GM18909 (cell line): ENCODE measurements at regions not wholly inside any gene's neighbourhood (a gene's known extent, or its start where the extent isn't known, plus 50 kb on each side); places are given as distances from the start of the nearest gene placed in this dataset.

ENCODE experiments used
- ATAC-seq: cut with Tn5 transposase; IDR thresholded peaks from one replicate; pipeline ENCODE4 v1.9.1; 2021; ENCODE audit warnings: mild to moderate bottlenecking; ENCODE audit not compliant: unreplicated experiment, poor library complexity

GRCh38 chr5:68161156-68161555 lies 54.4 kb upstream of the PIK3R1 start:
- ATAC-seq = no peak

DNA sequence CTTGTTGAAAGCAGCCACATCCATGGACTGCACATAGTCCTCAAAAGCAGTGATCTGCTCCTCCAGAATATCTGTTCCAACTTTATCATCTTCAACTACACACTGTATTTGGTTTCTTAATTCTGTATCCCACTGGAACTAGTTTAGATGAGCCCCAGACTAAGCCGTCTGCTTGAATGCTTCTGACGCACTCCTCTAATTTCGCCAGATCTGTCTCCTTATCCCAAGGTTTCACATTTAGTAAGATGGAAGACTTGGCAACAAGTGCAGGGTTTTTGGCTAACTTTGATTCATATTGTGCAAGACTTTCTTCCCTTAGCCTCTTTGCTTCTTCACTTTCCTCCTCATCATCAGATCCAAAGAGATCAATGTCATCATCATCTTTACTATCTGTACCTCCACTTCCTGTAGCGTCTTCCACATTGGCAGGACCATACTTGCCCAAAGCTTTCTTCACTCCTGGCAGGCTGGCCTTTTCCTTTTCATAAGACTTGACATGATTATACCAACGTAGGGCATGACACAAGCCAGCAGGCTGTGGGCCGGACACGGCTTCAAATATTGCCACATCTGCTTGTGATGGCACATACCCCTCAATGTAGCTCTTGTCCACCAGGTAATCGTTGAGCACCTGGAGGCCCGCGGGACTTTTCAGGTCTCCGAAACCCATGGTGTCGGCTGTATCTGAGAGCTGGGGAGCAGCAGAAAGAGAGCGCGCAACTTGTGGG lies 56.2 kb upstream of the PIK3R1 start:
- no peak for ATAC-seq

GRCh38 chr5:68155940-68156339 lies 59.6 kb upstream of the PIK3R1 start:
- no peak for ATAC-seq

DNA sequence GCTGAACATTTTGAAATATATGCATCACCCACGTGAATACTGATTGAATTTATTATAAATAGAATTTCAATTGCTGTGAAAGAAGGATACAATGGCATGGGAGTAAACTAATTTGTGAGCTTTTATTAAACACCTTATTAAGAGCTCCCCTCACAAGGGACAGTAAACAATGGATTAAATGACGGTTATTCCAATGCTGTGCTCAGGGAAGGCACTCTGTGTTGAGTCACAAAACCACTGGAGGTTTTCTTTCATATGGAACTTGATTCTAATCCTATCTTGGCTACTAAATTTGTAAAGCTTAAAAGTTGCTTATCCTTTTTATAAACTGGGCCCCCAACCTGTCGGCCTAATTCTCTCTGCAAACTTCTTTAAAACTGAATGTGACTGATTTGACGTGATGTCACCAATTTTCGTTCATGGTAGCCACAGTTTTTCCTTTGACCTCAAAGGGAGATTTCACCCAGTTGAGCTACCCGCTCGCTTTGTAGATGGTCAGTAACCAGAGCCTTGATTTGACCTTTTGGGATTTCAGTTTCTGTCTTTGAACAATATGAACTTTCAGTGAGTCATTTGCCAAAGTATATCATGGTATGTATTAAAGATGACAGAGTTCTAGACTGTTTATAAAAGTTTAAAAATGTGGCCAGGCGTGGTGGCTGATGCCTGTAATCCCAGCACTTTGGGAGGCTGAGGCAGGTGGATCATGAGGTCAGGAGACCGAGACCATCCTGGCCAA lies 61.3 kb upstream of the PIK3R1 start:
- no peak for ATAC-seq

DNA sequence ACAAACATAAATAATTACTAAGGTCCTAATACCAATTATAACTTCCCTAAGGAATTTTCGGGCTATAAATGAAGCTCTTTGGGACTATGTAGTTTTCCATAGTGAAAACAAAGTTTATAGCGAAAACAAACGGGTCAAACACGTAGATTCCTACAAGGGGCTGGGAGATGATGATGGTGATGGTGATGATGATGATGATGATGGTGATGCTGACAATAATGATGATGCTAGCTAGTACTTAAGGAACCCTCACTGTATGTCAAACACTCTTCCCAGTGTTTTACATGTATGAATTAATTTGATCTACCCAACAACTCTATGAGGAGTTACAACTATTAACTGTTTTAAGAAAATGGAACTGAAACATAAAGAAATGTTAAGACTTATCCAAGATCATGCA lies 63.7 kb upstream of the PIK3R1 start:
- no peak for ATAC-seq

GRCh38 chr5:68149189-68149588 lies 66.4 kb upstream of the PIK3R1 start:
- ATAC-seq = peak; percentile 47

DNA sequence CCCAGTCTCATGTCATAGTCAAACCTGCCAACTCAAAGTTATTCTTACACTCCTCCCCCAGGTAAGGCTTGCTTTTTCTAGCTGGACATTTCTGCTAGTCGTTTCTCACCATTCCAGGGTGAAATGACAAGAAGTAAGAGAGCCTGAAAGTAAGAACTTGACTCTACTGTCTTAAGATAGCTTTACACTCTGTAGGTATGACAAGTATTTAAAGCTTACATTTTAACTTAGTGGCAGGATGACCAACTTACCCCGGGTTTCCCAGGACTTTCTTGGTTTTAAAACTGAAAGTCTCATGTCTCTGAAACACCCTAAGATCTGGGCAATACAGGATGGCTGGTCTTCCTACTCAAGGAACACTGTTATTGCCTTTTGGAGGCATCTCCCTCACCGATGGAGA lies 67.5 kb upstream of the PIK3R1 start:
- ATAC-seq = peak; percentile 58

DNA sequence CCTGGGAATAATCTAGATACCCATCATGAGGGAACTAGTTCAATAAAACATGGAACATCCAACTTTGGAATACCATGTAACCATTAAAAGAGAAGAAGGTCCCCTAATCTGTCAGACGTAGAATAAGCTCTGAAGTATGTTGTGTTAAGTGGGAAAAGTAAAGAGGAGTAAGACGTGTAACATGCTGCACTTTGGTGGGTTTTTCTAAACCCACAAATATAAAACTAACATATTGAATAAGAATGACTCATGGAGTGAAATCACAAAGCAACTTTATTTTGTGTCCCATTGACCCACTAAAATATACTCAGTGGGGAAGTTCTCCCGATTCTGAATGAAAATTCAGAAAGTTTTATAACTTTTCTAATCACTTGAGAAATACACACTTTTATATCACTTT lies 67.9 kb upstream of the PIK3R1 start:
- ATAC-seq = no peak

- peak; percentile 69 for ATAC-seq
Measured at GRCh38 chr5:68141494-68141893, 74.1 kb upstream of the PIK3R1 start.

GRCh38 chr5:68140763-68141162 lies 74.8 kb upstream of the PIK3R1 start:
- peak; percentile 51 for ATAC-seq

DNA sequence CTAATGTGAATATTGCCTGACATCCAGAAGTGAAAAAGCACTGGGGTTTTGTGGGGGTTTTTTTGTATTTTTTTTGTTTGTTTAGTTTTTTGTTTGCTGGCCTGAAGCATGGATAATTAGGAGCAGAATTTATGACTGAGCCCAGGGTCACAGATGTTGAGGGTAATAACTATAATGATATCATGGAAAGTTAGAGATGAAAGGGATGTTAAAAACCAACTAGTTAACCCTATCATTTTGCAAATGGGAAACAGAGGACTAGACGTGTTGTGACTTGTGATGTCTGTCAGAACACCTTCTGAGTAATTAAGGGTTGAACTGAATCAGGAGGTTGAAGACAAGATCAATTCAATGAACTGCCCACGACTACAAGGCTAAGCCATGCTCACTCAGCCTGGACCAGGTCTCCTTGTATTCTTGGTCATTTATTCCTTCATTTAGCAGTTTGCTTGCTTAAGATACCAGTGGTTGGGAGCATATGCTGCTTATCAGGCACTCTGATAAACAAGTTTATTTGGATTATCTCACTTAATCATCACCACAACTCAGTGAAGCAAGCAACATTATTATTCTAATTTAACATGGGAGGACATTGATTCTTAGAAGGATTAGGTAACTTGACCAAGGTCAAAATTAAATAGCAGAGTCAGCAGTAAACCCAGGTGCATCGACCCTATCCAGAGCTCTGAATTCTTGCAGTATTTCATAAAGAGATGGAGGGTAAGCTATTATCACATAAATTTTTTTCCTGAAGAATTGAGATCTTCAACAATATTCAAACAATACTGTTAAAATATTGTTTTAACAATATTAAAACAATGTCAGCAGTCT lies 75.7 kb upstream of the PIK3R1 start:
- ATAC-seq = no peak

GRCh38 chr5:68137511-68138140 lies 77.9 kb upstream of the PIK3R1 start:
- ATAC-seq = no peak

- ATAC-seq = no peak
Measured at GRCh38 chr5:68134669-68135313, 80.8 kb upstream of the PIK3R1 start.

DNA sequence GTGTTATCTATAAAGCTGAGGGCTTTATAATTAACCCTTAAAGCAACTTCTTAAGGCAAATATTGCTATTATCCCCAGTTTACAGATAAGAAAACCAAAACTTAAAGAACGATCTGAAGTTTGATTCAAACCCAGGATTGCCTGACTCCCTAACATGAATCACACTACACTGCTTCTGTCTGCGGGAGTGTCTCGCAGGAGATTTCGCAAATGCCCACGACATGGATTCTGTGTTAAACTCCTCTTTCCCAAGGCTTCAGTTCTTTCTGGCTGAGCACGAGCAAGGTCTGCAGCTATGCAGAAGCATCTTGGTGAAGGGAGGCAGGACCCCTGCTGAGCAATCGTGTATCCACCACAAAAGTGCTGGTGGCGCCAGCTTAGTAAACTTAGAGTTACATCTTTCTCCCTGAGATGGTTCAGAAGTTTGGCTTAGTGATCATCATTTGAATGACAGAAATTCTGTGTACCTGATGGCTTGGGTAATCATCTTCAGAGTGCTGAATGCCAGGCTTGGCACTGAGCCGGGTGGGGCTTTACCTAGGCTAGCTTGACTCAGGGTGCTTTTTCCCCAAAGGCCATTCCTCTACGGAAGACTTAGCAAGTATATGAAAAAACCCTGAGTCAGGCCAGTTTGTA lies 81.4 kb upstream of the PIK3R1 start:
- no peak for ATAC-seq

- ATAC-seq = no peak
Measured at GRCh38 chr5:68130253-68130652, 85.3 kb upstream of the PIK3R1 start.

GRCh38 chr5:68129364-68129763 lies 86.2 kb upstream of the PIK3R1 start:
- no peak for ATAC-seq

DNA sequence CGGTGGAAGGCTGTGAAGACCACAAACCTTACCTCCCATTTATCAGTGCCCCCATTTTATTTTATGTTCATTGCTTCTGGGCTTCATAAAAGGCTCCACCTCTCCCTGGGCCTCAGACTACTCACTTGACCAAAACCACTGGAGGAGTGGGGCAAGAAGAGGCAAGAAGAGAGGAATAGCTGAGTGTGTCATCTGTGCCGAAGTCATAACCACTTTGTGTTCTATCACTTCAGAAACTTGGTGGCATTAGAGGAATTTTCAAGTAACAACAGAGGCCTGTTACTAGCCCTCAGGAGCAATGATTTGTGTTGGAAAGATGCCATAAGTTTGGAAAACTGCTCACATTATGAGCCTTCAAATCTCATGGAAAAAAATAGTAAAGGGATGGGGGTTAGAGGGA lies 88.7 kb upstream of the PIK3R1 start:
- no peak for ATAC-seq

- ATAC-seq = no peak
Measured at GRCh38 chr5:68122439-68123328, 92.9 kb upstream of the PIK3R1 start.
